WTC11 (cell line): ENCODE measurements at regions not wholly inside any gene's neighbourhood (a gene's known extent, or its start where the extent isn't known, plus 50 kb on each side); places are given as distances from the start of the nearest gene placed in this dataset.

Experiments
- ATAC-seq: fragments of 200-7000 bp; cut with Tn5 transposase; 2 replicates; pipeline ENCODE4 v1.10.0; 2021; ENCODE audit warnings: mild to moderate bottlenecking, moderate library complexity
- CTCF ChIA-PET: fragments of 300-600 bp; sonication (Branson Sonifier 250); formaldehyde crosslinking; loops from one replicate; lab custom pipeline; 2021; ENCODE audit warnings: antibody characterized with exemption; lab: Charles Lee
- POLR2A ChIA-PET: fragments of 350-600 bp; sonication (Branson Sonifier 250); formaldehyde crosslinking; loops from one replicate; lab custom pipeline; 2021; ENCODE audit warnings: antibody characterized with exemption; lab: Charles Lee
- DNase-seq: peaks from one replicate; pipeline ENCODE4 v3.0.0; 2021; ENCODE audit warnings: low spot score
- H3K27ac Mint-ChIP-seq: 2 replicates; pipeline ENCODE4 v1.8.0; 2021; ENCODE audit warnings: mixed read lengths
- H3K27me3 Mint-ChIP-seq: 2 replicates; pipeline ENCODE4 v1.8.0; 2021; ENCODE audit warnings: low read depth, mild to moderate bottlenecking, moderate library complexity, mixed read lengths
- H3K36me3 Mint-ChIP-seq: 2 replicates; pipeline ENCODE4 v1.8.0; 2021; ENCODE audit warnings: mixed read lengths
- H3K4me1 Mint-ChIP-seq: 2 replicates; pipeline ENCODE4 v1.8.0; 2022; ENCODE audit warnings: mixed read lengths
- H3K4me3 Mint-ChIP-seq: 2 replicates; pipeline ENCODE4 v1.8.0; 2021; ENCODE audit warnings: mild to moderate bottlenecking, moderate library complexity, mixed read lengths
- H3K9me3 Mint-ChIP-seq: 2 replicates; pipeline ENCODE4 v1.8.0; 2021; ENCODE audit warnings: mixed read lengths
- CBFB ChIP-seq: sonication (generic); formaldehyde crosslinking; IDR thresholded peaks from 2 replicates; pipeline ENCODE4 v1.8.1; 2022; ENCODE audit warnings: mild to moderate bottlenecking, low read depth, missing genetic modification reagents
- CREB1 ChIP-seq: sonication (generic); formaldehyde crosslinking; IDR thresholded peaks from 2 replicates; pipeline ENCODE4 v1.8.0; 2023; ENCODE audit warnings: mild to moderate bottlenecking, missing genetic modification reagents
- CREM ChIP-seq: sonication (generic); formaldehyde crosslinking; IDR thresholded peaks from 2 replicates; pipeline ENCODE4 v1.8.1; 2022; ENCODE audit warnings: mild to moderate bottlenecking, missing genetic modification reagents, moderate library complexity
- ELF4 ChIP-seq: sonication (generic); formaldehyde crosslinking; IDR thresholded peaks from 2 replicates; pipeline ENCODE4 v1.8.1; 2022; ENCODE audit warnings: low read depth, mild to moderate bottlenecking, moderate library complexity, missing genetic modification reagents
- ETV6 ChIP-seq: sonication (generic); formaldehyde crosslinking; IDR thresholded peaks from 2 replicates; pipeline ENCODE4 v1.8.1; 2022; ENCODE audit warnings: mild to moderate bottlenecking, missing genetic modification reagents
- FOXJ3 ChIP-seq: sonication (generic); formaldehyde crosslinking; IDR thresholded peaks from 2 replicates; pipeline ENCODE4 v1.9.0; 2021; ENCODE audit warnings: missing genetic modification reagents, mild to moderate bottlenecking, borderline replicate concordance
- IRF2 ChIP-seq: sonication (generic); formaldehyde crosslinking; IDR thresholded peaks from 2 replicates; pipeline ENCODE4 v1.8.0; 2022; ENCODE audit warnings: low read depth, missing genetic modification reagents, borderline replicate concordance
- MXD4 ChIP-seq: fragments of 250-450 bp; sonication (Bioruptor Pico); IDR thresholded peaks from 2 replicates; pipeline ENCODE4 v1.8.0; 2021; ENCODE audit warnings: mild to moderate bottlenecking, moderate library complexity, borderline replicate concordance
- MYBL2 ChIP-seq: sonication (generic); formaldehyde crosslinking; IDR thresholded peaks from 2 replicates; pipeline ENCODE4 v1.8.1; 2023; ENCODE audit warnings: mild to moderate bottlenecking, moderate library complexity, missing genetic modification reagents
- NFATC4 ChIP-seq: fragments of 250-450 bp; sonication (Bioruptor Pico); IDR thresholded peaks from 2 replicates; pipeline ENCODE4 v1.9.0; 2021; ENCODE audit warnings: mild to moderate bottlenecking
- SP1 ChIP-seq: sonication (generic); formaldehyde crosslinking; conservative IDR thresholded peaks from 2 replicates; pipeline ENCODE4 v1.8.1; 2022; ENCODE audit warnings: missing genetic modification reagents
- TEAD1 ChIP-seq: sonication (generic); formaldehyde crosslinking; IDR thresholded peaks from 2 replicates; pipeline ENCODE4 v1.8.0; 2022; ENCODE audit warnings: mild to moderate bottlenecking, missing genetic modification reagents
- ZBTB21 ChIP-seq: sonication (generic); formaldehyde crosslinking; IDR thresholded peaks from 2 replicates; pipeline ENCODE4 v1.8.1; 2023; ENCODE audit warnings: mild to moderate bottlenecking, missing genetic modification reagents, borderline replicate concordance
- ZNF263 ChIP-seq: sonication (generic); formaldehyde crosslinking; IDR thresholded peaks from 2 replicates; pipeline ENCODE4 v1.8.1; 2022; ENCODE audit warnings: low read depth, mild to moderate bottlenecking, moderate library complexity, missing genetic modification reagents
- ZNF396 ChIP-seq: fragments of 250-450 bp; sonication (Bioruptor Pico); IDR thresholded peaks from 2 replicates; pipeline ENCODE4 v1.8.0; 2021; ENCODE audit warnings: mild to moderate bottlenecking, moderate library complexity, borderline replicate concordance
- ZNF671 ChIP-seq: fragments of 250-450 bp; sonication (Bioruptor Pico); IDR thresholded peaks from 2 replicates; pipeline ENCODE4 v1.8.0; 2021; ENCODE audit warnings: mild to moderate bottlenecking
- TF ChIP-seq, protein P1 (sequence below): fragments of 250-450 bp; sonication (Bioruptor Pico); IDR thresholded peaks from 2 replicates; pipeline ENCODE4 v2.1.2; 2022; ENCODE audit warnings: mild to moderate bottlenecking, moderate library complexity
- TF ChIP-seq, protein P2 (sequence below): fragments of 250-450 bp; sonication (Bioruptor Pico); IDR thresholded peaks from 2 replicates; pipeline ENCODE4 v1.9.0; 2021; ENCODE audit warnings: moderate library complexity, mild to moderate bottlenecking, inconsistent platforms, borderline replicate concordance
- TF ChIP-seq, protein P3 (sequence below): sonication (generic); formaldehyde crosslinking; IDR thresholded peaks from 2 replicates; pipeline ENCODE4 v1.8.1; 2022; ENCODE audit warnings: low read depth, missing genetic modification reagents, borderline replicate concordance
- TF ChIP-seq, protein P4 (sequence below): fragments of 250-450 bp; sonication (Bioruptor Pico); IDR thresholded peaks from 2 replicates; pipeline ENCODE4 v1.9.0; 2021; ENCODE audit warnings: mild to moderate bottlenecking
- TF ChIP-seq, protein P5 (sequence below): fragments of 200-600 bp; IDR thresholded peaks from 2 replicates; pipeline ENCODE4 v1.8.0; 2022; ENCODE audit warnings: antibody characterized with exemption
- TF ChIP-seq, protein P6 (sequence below): sonication (generic); formaldehyde crosslinking; IDR thresholded peaks from 2 replicates; pipeline ENCODE4 v1.8.1; 2023; ENCODE audit warnings: mild to moderate bottlenecking, missing genetic modification reagents, moderate library complexity
- TF ChIP-seq, protein P7 (sequence below): sonication (generic); formaldehyde crosslinking; IDR thresholded peaks from 2 replicates; pipeline ENCODE4 v1.8.1; 2023; ENCODE audit warnings: mild to moderate bottlenecking, missing genetic modification reagents
- TF ChIP-seq, protein P8 (sequence below): sonication (generic); formaldehyde crosslinking; IDR thresholded peaks from 2 replicates; pipeline ENCODE4 v1.8.1; 2023; ENCODE audit warnings: mild to moderate bottlenecking, missing genetic modification reagents

DNA sequence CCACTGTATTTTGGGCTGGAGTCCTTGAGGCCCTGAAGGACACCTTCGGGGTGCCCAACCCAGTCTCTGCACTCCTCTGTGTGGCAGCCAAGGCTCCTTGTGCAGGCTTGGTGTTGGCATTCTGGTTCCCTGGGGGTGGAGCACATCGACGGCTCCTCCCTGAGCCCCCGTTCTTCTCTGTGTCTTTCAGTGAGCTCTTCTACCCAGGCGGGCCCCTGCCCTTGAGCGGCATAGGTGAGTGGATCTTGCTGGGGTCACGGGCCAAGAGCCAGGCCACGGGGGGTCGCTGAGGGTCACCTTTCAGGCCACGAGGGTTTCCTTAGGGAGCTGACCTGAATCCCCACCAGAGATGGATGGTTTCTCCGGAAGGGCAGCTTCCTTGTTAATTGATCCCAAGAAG, 234.8 kb downstream of the SNRPN start:
- ATAC-seq = no peak
- POLR2A ChIA-PET = no interaction called here
- TF ChIP-seq TEAD1 (CRISPR knock-in tag) (no peak), IRF2 (no peak), ZNF671 (no peak), ZBTB21 (CRISPR knock-in tag) (no peak), CREM (CRISPR knock-in tag) (no peak), ETV6 (no peak), SP1 (CRISPR knock-in tag) (no peak), MYBL2 (no peak), ELF4 (CRISPR knock-in tag) (no peak)
- TF ChIP-seq, protein P1, sequence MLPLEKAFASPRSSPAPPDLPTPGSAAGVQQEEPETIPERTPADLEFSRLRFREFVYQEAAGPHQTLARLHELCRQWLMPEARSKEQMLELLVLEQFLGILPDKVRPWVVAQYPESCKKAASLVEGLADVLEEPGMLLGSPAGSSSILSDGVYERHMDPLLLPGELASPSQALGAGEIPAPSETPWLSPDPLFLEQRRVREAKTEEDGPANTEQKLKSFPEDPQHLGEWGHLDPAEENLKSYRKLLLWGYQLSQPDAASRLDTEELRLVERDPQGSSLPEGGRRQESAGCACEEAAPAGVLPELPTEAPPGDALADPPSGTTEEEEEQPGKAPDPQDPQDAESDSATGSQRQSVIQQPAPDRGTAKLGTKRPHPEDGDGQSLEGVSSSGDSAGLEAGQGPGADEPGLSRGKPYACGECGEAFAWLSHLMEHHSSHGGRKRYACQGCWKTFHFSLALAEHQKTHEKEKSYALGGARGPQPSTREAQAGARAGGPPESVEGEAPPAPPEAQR (CRISPR knock-in tag) = no peak
- TF ChIP-seq, protein P2, sequence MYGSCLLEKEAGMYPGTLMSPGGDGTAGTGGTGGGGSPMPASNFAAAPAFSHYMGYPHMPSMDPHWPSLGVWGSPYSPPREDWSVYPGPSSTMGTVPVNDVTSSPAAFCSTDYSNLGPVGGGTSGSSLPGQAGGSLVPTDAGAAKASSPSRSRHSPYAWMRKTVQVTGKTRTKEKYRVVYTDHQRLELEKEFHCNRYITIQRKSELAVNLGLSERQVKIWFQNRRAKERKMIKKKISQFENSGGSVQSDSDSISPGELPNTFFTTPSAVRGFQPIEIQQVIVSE = no peak
- TF ChIP-seq, protein P3, sequence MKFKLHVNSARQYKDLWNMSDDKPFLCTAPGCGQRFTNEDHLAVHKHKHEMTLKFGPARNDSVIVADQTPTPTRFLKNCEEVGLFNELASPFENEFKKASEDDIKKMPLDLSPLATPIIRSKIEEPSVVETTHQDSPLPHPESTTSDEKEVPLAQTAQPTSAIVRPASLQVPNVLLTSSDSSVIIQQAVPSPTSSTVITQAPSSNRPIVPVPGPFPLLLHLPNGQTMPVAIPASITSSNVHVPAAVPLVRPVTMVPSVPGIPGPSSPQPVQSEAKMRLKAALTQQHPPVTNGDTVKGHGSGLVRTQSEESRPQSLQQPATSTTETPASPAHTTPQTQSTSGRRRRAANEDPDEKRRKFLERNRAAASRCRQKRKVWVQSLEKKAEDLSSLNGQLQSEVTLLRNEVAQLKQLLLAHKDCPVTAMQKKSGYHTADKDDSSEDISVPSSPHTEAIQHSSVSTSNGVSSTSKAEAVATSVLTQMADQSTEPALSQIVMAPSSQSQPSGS = no peak
- TF ChIP-seq, protein P4, sequence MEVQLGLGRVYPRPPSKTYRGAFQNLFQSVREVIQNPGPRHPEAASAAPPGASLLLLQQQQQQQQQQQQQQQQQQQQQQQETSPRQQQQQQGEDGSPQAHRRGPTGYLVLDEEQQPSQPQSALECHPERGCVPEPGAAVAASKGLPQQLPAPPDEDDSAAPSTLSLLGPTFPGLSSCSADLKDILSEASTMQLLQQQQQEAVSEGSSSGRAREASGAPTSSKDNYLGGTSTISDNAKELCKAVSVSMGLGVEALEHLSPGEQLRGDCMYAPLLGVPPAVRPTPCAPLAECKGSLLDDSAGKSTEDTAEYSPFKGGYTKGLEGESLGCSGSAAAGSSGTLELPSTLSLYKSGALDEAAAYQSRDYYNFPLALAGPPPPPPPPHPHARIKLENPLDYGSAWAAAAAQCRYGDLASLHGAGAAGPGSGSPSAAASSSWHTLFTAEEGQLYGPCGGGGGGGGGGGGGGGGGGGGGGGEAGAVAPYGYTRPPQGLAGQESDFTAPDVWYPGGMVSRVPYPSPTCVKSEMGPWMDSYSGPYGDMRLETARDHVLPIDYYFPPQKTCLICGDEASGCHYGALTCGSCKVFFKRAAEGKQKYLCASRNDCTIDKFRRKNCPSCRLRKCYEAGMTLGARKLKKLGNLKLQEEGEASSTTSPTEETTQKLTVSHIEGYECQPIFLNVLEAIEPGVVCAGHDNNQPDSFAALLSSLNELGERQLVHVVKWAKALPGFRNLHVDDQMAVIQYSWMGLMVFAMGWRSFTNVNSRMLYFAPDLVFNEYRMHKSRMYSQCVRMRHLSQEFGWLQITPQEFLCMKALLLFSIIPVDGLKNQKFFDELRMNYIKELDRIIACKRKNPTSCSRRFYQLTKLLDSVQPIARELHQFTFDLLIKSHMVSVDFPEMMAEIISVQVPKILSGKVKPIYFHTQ (CRISPR knock-in tag) = no peak
- DNase-seq = no peak
- H3K27me3 Mint-ChIP-seq = peaks cover 4% of the 10 kb centered on the region
- peaks cover 33% of the 10 kb centered on the region for H3K36me3 Mint-ChIP-seq
- no peak overlapping the region for H3K4me3 Mint-ChIP-seq
- H3K4me1 Mint-ChIP-seq = no peaks in the 10 kb centered on the region
- CTCF ChIA-PET = no interaction called here
- H3K27ac Mint-ChIP-seq = no peak overlapping the region
- peaks cover 56% of the 10 kb centered on the region for H3K9me3 Mint-ChIP-seq

DNA sequence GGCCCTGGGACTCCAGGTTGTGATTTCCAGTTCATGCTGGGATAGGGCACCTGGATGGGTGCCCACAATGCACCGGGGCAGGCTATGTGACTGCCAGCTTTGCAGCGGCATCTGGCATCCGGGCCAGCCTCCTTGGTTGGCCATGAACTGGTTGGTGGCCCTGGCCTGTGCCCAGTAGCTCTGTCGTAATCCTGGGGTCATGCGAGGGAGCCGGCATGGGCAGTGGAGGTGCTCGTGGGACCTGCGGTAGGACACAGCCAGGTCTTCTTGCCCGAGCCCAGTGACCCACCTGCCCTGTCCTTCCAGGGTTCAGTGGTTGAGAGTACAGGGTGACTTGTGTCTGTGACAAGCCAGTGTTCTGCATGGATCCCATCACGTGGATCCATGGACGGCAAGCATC, 237.9 kb downstream of the SNRPN start:
- POLR2A ChIA-PET = no interaction called here
- Mint-ChIP-seq H3K9me3 (peaks cover 47% of the 10 kb centered on the region), H3K4me3 (no peak overlapping the region), H3K27me3 (no peaks in the 10 kb centered on the region; the same call in 1 of the 2 replicates), H3K36me3 (peaks cover 40% of the 10 kb centered on the region), H3K27ac (no peak overlapping the region), H3K4me1 (no peaks in the 10 kb centered on the region)
- DNase-seq = no peak
- CTCF ChIA-PET = no interaction called here
- ATAC-seq = no peak
- TF ChIP-seq ZNF396 (no peak), FOXJ3 (CRISPR knock-in tag) (no peak), TEAD1 (CRISPR knock-in tag) (no peak), CBFB (CRISPR knock-in tag) (no peak), MXD4 (CRISPR knock-in tag) (no peak), NFATC4 (CRISPR knock-in tag) (no peak), SP1 (CRISPR knock-in tag) (no peak), CREB1 (CRISPR knock-in tag) (no peak), ZNF263 (CRISPR knock-in tag) (no peak)
- TF ChIP-seq, protein P5, sequence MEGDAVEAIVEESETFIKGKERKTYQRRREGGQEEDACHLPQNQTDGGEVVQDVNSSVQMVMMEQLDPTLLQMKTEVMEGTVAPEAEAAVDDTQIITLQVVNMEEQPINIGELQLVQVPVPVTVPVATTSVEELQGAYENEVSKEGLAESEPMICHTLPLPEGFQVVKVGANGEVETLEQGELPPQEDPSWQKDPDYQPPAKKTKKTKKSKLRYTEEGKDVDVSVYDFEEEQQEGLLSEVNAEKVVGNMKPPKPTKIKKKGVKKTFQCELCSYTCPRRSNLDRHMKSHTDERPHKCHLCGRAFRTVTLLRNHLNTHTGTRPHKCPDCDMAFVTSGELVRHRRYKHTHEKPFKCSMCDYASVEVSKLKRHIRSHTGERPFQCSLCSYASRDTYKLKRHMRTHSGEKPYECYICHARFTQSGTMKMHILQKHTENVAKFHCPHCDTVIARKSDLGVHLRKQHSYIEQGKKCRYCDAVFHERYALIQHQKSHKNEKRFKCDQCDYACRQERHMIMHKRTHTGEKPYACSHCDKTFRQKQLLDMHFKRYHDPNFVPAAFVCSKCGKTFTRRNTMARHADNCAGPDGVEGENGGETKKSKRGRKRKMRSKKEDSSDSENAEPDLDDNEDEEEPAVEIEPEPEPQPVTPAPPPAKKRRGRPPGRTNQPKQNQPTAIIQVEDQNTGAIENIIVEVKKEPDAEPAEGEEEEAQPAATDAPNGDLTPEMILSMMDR = no peak
- TF ChIP-seq, protein P6, sequence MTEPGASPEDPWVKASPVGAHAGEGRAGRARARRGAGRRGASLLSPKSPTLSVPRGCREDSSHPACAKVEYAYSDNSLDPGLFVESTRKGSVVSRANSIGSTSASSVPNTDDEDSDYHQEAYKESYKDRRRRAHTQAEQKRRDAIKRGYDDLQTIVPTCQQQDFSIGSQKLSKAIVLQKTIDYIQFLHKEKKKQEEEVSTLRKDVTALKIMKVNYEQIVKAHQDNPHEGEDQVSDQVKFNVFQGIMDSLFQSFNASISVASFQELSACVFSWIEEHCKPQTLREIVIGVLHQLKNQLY = no peak
- TF ChIP-seq, protein P7, sequence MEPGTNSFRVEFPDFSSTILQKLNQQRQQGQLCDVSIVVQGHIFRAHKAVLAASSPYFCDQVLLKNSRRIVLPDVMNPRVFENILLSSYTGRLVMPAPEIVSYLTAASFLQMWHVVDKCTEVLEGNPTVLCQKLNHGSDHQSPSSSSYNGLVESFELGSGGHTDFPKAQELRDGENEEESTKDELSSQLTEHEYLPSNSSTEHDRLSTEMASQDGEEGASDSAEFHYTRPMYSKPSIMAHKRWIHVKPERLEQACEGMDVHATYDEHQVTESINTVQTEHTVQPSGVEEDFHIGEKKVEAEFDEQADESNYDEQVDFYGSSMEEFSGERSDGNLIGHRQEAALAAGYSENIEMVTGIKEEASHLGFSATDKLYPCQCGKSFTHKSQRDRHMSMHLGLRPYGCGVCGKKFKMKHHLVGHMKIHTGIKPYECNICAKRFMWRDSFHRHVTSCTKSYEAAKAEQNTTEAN = no peak
- TF ChIP-seq, protein P8, sequence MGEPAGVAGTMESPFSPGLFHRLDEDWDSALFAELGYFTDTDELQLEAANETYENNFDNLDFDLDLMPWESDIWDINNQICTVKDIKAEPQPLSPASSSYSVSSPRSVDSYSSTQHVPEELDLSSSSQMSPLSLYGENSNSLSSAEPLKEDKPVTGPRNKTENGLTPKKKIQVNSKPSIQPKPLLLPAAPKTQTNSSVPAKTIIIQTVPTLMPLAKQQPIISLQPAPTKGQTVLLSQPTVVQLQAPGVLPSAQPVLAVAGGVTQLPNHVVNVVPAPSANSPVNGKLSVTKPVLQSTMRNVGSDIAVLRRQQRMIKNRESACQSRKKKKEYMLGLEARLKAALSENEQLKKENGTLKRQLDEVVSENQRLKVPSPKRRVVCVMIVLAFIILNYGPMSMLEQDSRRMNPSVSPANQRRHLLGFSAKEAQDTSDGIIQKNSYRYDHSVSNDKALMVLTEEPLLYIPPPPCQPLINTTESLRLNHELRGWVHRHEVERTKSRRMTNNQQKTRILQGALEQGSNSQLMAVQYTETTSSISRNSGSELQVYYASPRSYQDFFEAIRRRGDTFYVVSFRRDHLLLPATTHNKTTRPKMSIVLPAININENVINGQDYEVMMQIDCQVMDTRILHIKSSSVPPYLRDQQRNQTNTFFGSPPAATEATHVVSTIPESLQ = no peak
- TF ChIP-seq, protein P2 = no peak
